HAP-1 (cell line): ENCODE measurements at regions not wholly inside any gene's neighbourhood (a gene's known extent, or its start where the extent isn't known, plus 50 kb on each side); places are given as distances from the start of the nearest gene placed in this dataset.
"Not testable (repeated sequence)": the region's sequence is repeated elsewhere in the genome, so short reads cannot be mapped to it uniquely, and the experiment has no call there.

Experiments used
- DNase-seq, 2 experiments: peaks; one replicate each; pipeline ENCODE4 v3.0.0-alpha.2; 2016 to 2020; ENCODE audit warnings: low spot score in 2 of 2
- H3K27me3 ChIP-seq: fragments of 250-450 bp; sonication (Bioruptor Pico); 2 replicates; pipeline ENCODE4 v1.5.1; 2020; ENCODE audit warnings: low read depth, mild to moderate bottlenecking, moderate library complexity
- H3K36me3 ChIP-seq: fragments of 250-450 bp; sonication (Bioruptor Pico); replicated peaks from 2 replicates; pipeline ENCODE4 v1.5.1; 2020; ENCODE audit warnings: mild to moderate bottlenecking
- H3K4me1 ChIP-seq: fragments of 250-450 bp; sonication (Bioruptor Pico); 2 replicates; pipeline ENCODE4 v1.5.1; 2020; ENCODE audit warnings: mild to moderate bottlenecking
- H3K4me3 ChIP-seq: fragments of 250-450 bp; sonication (Bioruptor Pico); 2 replicates; pipeline ENCODE4 v1.5.1; 2020; ENCODE audit warnings: mild to moderate bottlenecking, moderate library complexity
- H3K9me3 ChIP-seq: fragments of 250-450 bp; sonication (Bioruptor Pico); 2 replicates; pipeline ENCODE4 v1.5.1; 2020; ENCODE audit warnings: mild to moderate bottlenecking, moderate library complexity
- in situ Hi-C: fragments of 300-500 bp; cut with MboI; formaldehyde crosslinking; loops from 3 replicates; pipeline ENCODE4 v1.14.3; 2020; ENCODE audit warnings: low sequenced_read_pairs, inconsistent platforms, mixed read lengths

DNA sequence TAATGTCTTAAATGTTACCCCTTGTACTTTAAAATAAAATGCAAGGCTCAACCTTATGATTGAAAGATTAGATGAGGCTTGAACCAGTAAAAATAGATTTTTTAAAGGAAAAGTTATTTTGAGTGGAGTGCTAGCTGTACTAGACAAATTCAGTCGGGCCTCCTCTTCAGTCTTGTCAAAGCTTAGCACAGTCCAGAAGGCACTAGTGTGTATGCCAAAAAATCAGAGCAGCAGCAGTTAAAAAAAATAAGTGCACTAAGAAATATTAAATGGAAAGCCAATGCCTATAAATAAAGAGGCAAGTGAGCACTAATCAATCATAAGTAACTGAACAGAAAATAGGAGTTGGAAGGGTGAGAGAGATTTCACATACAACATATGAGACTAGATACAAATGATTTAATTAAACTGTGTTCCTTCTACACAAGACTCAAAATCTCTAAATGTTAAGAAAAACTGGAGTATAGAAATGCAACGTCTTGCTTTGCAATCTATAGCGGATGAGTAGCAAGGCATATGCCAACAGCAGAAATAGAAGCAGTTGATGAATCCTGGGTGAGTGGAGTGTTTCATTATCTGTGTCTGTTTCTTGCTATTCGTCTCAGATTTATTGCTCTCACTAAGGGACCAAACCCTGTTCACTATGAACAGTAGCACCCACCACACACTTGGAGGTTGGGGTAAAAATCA lies 172.1 kb downstream of the ETNK1 start:
- no peaks in the 10 kb centered on the region for H3K9me3 ChIP-seq
- no peaks in the 10 kb centered on the region for H3K27me3 ChIP-seq
- H3K4me3 ChIP-seq, result no peak overlapping the region
- no peak for DNase-seq
- no peaks in the 10 kb centered on the region for H3K36me3 ChIP-seq
- no peaks in the 10 kb centered on the region; the same call in 1 of the 2 replicates for H3K4me1 ChIP-seq
- in situ Hi-C loops, result no loop called here

GRCh38 chr12:22797701-22798100 lies 172.7 kb downstream of the ETNK1 start:
- DNase-seq, result no peak
- in situ Hi-C loops, result no loop called here
- Histone ChIP-seq H3K36me3 (no peaks in the 10 kb centered on the region), H3K4me3 (no peak overlapping the region), H3K27me3 (no peaks in the 10 kb centered on the region), H3K4me1 (no peaks in the 10 kb centered on the region; the same call in 1 of the 2 replicates), H3K9me3 (no peaks in the 10 kb centered on the region)

DNA sequence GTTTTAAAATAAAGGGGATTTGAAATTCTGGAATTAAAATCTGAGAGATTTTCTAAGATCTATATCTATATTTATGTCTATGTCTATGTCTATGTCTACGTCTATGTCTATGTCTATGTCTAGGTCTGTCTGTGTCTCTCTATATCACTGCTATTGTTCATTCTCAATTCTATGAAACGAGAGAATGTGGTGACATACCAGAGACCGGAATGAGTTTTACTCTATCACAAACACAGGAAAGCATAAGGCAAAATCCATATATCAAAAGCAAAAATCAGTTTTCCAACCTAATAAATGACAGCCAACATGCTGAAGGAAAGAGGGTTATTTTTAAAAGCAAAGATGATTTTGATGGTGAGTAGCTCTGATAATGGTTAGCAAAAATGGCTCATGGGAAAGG lies 173.1 kb downstream of the ETNK1 start:
- Histone ChIP-seq H3K27me3 (no peaks in the 10 kb centered on the region), H3K9me3 (no peaks in the 10 kb centered on the region), H3K4me3 (no peak overlapping the region), H3K36me3 (no peaks in the 10 kb centered on the region), H3K4me1 (no peaks in the 10 kb centered on the region; the same call in 1 of the 2 replicates)
- no peak for DNase-seq
- in situ Hi-C loops, result no loop called here

DNA sequence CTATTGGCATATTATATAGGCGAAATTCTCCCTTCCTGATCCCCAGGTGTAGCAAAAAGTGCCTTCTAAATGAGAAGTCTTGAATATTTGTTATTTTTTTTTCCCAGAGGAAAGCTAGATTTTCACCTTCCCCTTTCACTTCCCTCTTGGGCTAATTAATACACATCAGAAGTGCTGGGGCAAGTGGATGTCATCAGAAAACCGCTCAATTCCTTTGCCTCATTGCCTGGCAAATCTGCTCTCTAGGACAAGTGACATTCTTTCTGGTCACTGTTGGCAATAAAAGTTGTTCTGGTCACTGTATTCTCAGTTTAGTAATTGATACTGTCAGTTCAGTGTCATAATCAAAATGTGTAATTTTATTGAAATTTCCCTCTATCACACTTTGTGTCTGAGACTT lies 174.5 kb downstream of the ETNK1 start:
- no peaks in the 10 kb centered on the region; the same call in 1 of the 2 replicates for H3K4me1 ChIP-seq
- no peaks in the 10 kb centered on the region for H3K27me3 ChIP-seq
- no peak for DNase-seq
- H3K36me3 ChIP-seq, result no peaks in the 10 kb centered on the region
- H3K9me3 ChIP-seq, result no peaks in the 10 kb centered on the region
- in situ Hi-C loops, result no loop called here
- no peak overlapping the region for H3K4me3 ChIP-seq

DNA sequence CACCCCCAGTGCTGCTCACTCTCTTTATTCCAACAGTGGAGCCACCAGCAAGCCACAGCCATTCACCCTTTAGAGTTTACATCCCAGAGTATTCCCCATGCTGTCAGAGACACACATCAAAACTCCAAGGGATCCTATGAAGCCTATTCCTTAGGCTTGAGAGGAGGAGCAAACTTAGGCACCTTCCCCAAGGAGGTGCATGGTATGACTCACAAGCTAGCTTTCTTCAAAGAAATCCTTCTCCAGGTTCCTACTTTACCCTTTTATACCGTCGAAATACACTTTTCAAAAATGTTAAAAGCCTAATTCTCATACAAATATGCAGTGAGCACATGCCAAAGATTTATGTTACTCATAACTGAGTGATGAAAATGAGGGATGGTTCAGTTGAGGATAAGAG lies 175.4 kb downstream of the ETNK1 start:
- in situ Hi-C loops, result no loop called here
- no peaks in the 10 kb centered on the region for H3K27me3 ChIP-seq
- no peak overlapping the region for H3K4me3 ChIP-seq
- H3K9me3 ChIP-seq, result no peaks in the 10 kb centered on the region
- no peaks in the 10 kb centered on the region; the same call in 1 of the 2 replicates for H3K4me1 ChIP-seq
- no peaks in the 10 kb centered on the region for H3K36me3 ChIP-seq
- DNase-seq, result no peak

- no peaks in the 10 kb centered on the region for H3K27me3 ChIP-seq
- in situ Hi-C loops, result no loop called here
- H3K4me1 ChIP-seq, result no peaks in the 10 kb centered on the region; the same call in 1 of the 2 replicates
- no peaks in the 10 kb centered on the region for H3K9me3 ChIP-seq
- H3K4me3 ChIP-seq, result no peak overlapping the region
- H3K36me3 ChIP-seq, result no peaks in the 10 kb centered on the region
- no peak for DNase-seq
Observed at GRCh38 chr12:22802883-22803630, 178.1 kb downstream of the ETNK1 start.

- H3K4me3 ChIP-seq, result no peak overlapping the region
- in situ Hi-C loops, result no loop called here
- no peaks in the 10 kb centered on the region for H3K27me3 ChIP-seq
- no peaks in the 10 kb centered on the region for H3K36me3 ChIP-seq
- no peaks in the 10 kb centered on the region for H3K9me3 ChIP-seq
- DNase-seq, result peak in 1 of 2 experiments; percentile 8
- H3K4me1 ChIP-seq, result no peaks in the 10 kb centered on the region
Observed at GRCh38 chr12:22803725-22804124, 178.8 kb downstream of the ETNK1 start.

- in situ Hi-C loops, result no loop called here
Observed at GRCh38 chr12:22808860-22809259, 183.9 kb downstream of the ETNK1 start.

GRCh38 chr12:22810036-22810435 lies 185.1 kb downstream of the ETNK1 start:
- DNase-seq, result no peak
- Histone ChIP-seq H3K4me1 (no peaks in the 10 kb centered on the region), H3K4me3 (no peak overlapping the region), H3K27me3 (no peaks in the 10 kb centered on the region), H3K36me3 (no peaks in the 10 kb centered on the region), H3K9me3 (no peaks in the 10 kb centered on the region)
- in situ Hi-C loops, result no loop called here

More at GRCh38 chr12:22808860-22809259, 183.9 kb downstream of the ETNK1 start:
- Histone ChIP-seq H3K4me3 (no peak overlapping the region), H3K27me3 (no peaks in the 10 kb centered on the region), H3K36me3 (no peaks in the 10 kb centered on the region), H3K4me1 (no peaks in the 10 kb centered on the region), H3K9me3 (no peaks in the 10 kb centered on the region)
- no peak for DNase-seq

DNA sequence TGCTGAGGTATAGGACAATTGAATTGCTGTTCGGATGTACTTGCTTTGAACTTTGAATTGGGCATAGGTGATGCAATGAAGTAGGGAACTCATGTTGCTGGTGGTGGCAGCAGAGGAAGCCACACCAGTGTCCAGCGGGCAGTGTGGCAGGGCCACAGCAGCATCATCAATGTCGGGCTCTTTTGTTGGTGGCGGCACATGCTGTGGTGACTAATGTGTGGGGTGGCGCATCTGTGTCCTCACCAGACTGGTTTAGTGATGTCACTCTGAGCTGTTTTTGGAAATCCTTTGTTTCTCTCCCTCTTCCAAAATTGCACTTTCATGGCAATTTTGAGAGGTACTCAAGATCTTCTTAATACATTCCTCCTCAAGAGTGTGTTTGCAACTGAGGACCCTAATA lies 187.6 kb downstream of the ETNK1 start:
- Histone ChIP-seq H3K4me1 (no peaks in the 10 kb centered on the region), H3K36me3 (no peaks in the 10 kb centered on the region), H3K4me3 (no peak overlapping the region), H3K9me3 (no peaks in the 10 kb centered on the region), H3K27me3 (no peaks in the 10 kb centered on the region)
- in situ Hi-C loops, result no loop called here
- DNase-seq, result no peak

DNA sequence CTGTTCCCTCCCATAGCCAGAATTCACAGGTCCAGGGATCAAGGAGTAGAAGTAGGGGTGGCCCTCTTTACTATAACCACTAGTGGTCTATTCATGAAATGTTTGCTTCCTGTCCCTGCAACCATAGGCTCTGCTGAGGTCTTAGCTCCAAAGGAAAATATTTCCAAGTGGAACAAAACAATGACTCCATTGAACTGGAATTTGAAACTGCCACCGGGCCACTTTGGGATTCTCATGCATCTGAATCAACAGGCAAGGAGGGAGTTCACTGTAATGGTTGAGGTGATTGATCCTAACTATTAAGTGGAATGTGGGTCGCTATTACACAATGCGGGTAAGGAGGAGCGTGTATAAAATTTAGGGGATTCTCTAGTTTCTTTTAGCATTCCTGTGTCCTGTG lies 197.0 kb downstream of the ETNK1 start:
- no peaks in the 10 kb centered on the region for H3K36me3 ChIP-seq
- no peak for DNase-seq
- H3K27me3 ChIP-seq, result no peaks in the 10 kb centered on the region
- H3K4me3 ChIP-seq, result no peak overlapping the region
- in situ Hi-C loops, result no loop called here
- H3K9me3 ChIP-seq, result no peaks in the 10 kb centered on the region
- no peaks in the 10 kb centered on the region for H3K4me1 ChIP-seq

GRCh38 chr12:22826026-22826425 lies 201.1 kb downstream of the ETNK1 start:
- Histone ChIP-seq H3K9me3 (no peaks in the 10 kb centered on the region), H3K4me3 (no peak overlapping the region), H3K36me3 (no peaks in the 10 kb centered on the region), H3K4me1 (no peaks in the 10 kb centered on the region), H3K27me3 (no peaks in the 10 kb centered on the region)
- DNase-seq, result no peak
- in situ Hi-C loops, result no loop called here

- H3K27me3 ChIP-seq, H3K4me3 ChIP-seq, H3K4me1 ChIP-seq, in situ Hi-C loops, H3K9me3 ChIP-seq, H3K36me3 ChIP-seq, DNase-seq: not testable (repeated sequence)
Observed at GRCh38 chr12:22826446-22826981, 201.5 kb downstream of the ETNK1 start.

DNA sequence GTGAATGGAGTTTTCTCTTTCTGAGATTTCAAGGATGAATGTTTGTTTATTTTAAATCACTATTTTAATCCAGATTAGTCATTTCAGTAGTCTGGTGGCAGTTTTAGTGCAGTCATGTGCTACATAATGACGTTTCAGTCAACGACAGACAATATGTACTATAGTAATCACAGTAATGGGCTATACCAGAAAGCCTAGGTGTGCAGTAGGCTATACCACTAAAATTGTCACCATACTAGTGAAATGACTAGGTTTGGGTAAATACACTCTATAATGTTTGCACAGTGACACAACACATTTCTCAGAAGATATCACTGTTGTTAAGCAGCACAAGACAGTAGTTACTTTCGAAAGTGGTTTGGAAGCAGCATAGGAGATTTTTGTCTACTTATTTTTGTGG lies 203.1 kb downstream of the ETNK1 start:
- no peak for DNase-seq
- H3K36me3 ChIP-seq, result no peaks in the 10 kb centered on the region

More for the DNA sequence above, 203.1 kb downstream of the ETNK1 start:
- H3K9me3 ChIP-seq, result no peaks in the 10 kb centered on the region
- no peaks in the 10 kb centered on the region for H3K4me1 ChIP-seq
- H3K27me3 ChIP-seq, result no peaks in the 10 kb centered on the region
- in situ Hi-C loops, result no loop called here
- no peak overlapping the region for H3K4me3 ChIP-seq
